Lower leg skin (tissue), 3 donors: ENCODE measurements at regions not wholly inside any gene's neighbourhood (a gene's known extent, or its start where the extent isn't known, plus 50 kb on each side); places are given as distances from the start of the nearest gene placed in this dataset.

Source experiments
- CTCF ChIP-seq, 3 donors: fragments of 450-650 bp; IDR thresholded peaks; one replicate each; pipeline ENCODE4 v1.5.1; 2016; ENCODE audit warnings: antibody characterized with exemption in 3 of 3, mild to moderate bottlenecking in 3 of 3, moderate library complexity in 2 of 3
- POLR2A ChIP-seq, 2 donors: fragments of 450-650 bp; IDR thresholded peaks; one replicate each; pipeline ENCODE4 v1.6.1; 2016 to 2017; ENCODE audit warnings: antibody characterized with exemption in 2 of 2, mild to moderate bottlenecking in 1 of 2, moderate library complexity in 1 of 2

GRCh38 chr4:186840222-186840701 lies 116.6 kb upstream of the FAT1 start:
- no peak for TF ChIP-seq POLR2A (IDR thresholded peaks at IDR 0.05)
- TF ChIP-seq CTCF (IDR thresholded peaks at IDR 0.05) = no peak
